Nephron progenitor cell (in vitro differentiated cells): ENCODE measurements at regions not wholly inside any gene's neighbourhood (a gene's known extent, or its start where the extent isn't known, plus 50 kb on each side); places are given as distances from the start of the nearest gene placed in this dataset.

Experiments used
- DNase-seq: peaks from one replicate; pipeline ENCODE4 v3.0.0; 2021
- H3K27ac Mint-ChIP-seq: 2 replicates; pipeline ENCODE4 v1.8.0; 2021; ENCODE audit warnings: mild to moderate bottlenecking, moderate library complexity, mixed read lengths
- H3K27me3 Mint-ChIP-seq: 2 replicates; pipeline ENCODE4 v1.8.0; 2021; ENCODE audit warnings: mild to moderate bottlenecking, low read depth, mixed read lengths; ENCODE audit not compliant: poor library complexity
- H3K36me3 Mint-ChIP-seq: 2 replicates; pipeline ENCODE4 v1.8.0; 2021; ENCODE audit warnings: low read depth, mixed read lengths
- H3K4me1 Mint-ChIP-seq: 2 replicates; pipeline ENCODE4 v1.8.0; 2021; ENCODE audit warnings: mixed read lengths
- H3K4me3 Mint-ChIP-seq: 2 replicates; pipeline ENCODE4 v1.8.0; 2021; ENCODE audit warnings: mild to moderate bottlenecking, moderate library complexity, mixed read lengths
- H3K9me3 Mint-ChIP-seq: 2 replicates; pipeline ENCODE4 v1.8.0; 2021; ENCODE audit warnings: mild to moderate bottlenecking, moderate library complexity, mixed read lengths
- TF ChIP-seq, protein P1 (sequence below): fragments of 200-600 bp; sonication (generic); IDR thresholded peaks from 2 replicates; pipeline ENCODE4 v1.5.0; 2021; ENCODE audit warnings: antibody characterized with exemption

- no peak overlapping the region for H3K27ac Mint-ChIP-seq
- peaks cover 8% of the 10 kb centered on the region for H3K27me3 Mint-ChIP-seq
- H3K9me3 Mint-ChIP-seq: no peaks in the 10 kb centered on the region
- no peak overlapping the region for H3K4me3 Mint-ChIP-seq
- TF ChIP-seq, protein P1, sequence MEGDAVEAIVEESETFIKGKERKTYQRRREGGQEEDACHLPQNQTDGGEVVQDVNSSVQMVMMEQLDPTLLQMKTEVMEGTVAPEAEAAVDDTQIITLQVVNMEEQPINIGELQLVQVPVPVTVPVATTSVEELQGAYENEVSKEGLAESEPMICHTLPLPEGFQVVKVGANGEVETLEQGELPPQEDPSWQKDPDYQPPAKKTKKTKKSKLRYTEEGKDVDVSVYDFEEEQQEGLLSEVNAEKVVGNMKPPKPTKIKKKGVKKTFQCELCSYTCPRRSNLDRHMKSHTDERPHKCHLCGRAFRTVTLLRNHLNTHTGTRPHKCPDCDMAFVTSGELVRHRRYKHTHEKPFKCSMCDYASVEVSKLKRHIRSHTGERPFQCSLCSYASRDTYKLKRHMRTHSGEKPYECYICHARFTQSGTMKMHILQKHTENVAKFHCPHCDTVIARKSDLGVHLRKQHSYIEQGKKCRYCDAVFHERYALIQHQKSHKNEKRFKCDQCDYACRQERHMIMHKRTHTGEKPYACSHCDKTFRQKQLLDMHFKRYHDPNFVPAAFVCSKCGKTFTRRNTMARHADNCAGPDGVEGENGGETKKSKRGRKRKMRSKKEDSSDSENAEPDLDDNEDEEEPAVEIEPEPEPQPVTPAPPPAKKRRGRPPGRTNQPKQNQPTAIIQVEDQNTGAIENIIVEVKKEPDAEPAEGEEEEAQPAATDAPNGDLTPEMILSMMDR: no peak
- no peaks in the 10 kb centered on the region for H3K4me1 Mint-ChIP-seq
- DNase-seq: no peak
- no peaks in the 10 kb centered on the region for H3K36me3 Mint-ChIP-seq
Observed at GRCh38 chr5:124932791-124933600, 186.6 kb upstream of the ZNF608 start.

DNA sequence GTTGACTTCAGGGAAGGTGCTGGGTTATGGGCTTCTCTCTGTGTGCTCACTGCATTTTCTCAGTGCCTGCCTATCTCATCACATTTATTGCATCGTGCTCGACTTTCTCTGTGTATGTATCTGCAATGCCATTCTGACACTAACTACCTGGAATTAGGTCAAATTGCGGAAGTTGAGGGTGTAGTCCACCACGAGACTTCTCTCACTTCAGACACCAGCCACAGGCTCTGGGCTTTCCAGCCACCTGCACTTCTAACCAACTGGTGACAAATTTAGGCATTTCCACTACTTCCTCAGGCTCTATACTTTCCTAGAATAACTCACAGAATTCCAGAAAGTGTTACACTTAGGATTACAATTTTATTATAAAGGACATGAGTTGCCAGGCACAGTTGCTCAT is 188.6 kb upstream of the ZNF608 start:
- H3K9me3 Mint-ChIP-seq: peaks cover 15% of the 10 kb centered on the region
- H3K36me3 Mint-ChIP-seq: no peaks in the 10 kb centered on the region
- no peak overlapping the region for H3K4me3 Mint-ChIP-seq
- H3K27me3 Mint-ChIP-seq: peaks cover 5% of the 10 kb centered on the region
- TF ChIP-seq, protein P1: no peak
- no peak for DNase-seq
- peaks cover 9% of the 10 kb centered on the region for H3K4me1 Mint-ChIP-seq
- no peak overlapping the region for H3K27ac Mint-ChIP-seq

GRCh38 chr5:124936626-124936933 is 190.1 kb upstream of the ZNF608 start:
- Mint-ChIP-seq H3K27ac (no peak overlapping the region), H3K4me3 (no peak overlapping the region)

GRCh38 chr5:124941051-124942049 is 194.9 kb upstream of the ZNF608 start:
- DNase-seq: no peak
- TF ChIP-seq, protein P1: no peak
- no peak overlapping the region for H3K27ac Mint-ChIP-seq
- peaks cover 9% of the 10 kb centered on the region for H3K4me1 Mint-ChIP-seq
- H3K27me3 Mint-ChIP-seq: peaks cover 3% of the 10 kb centered on the region
- H3K9me3 Mint-ChIP-seq: peaks cover 40% of the 10 kb centered on the region
- H3K4me3 Mint-ChIP-seq: no peak overlapping the region
- peaks cover 16% of the 10 kb centered on the region for H3K36me3 Mint-ChIP-seq

More at GRCh38 chr5:124936626-124936933, 190.1 kb upstream of the ZNF608 start:
- TF ChIP-seq, protein P1: no peak
- H3K36me3 Mint-ChIP-seq: peaks cover 14% of the 10 kb centered on the region
- H3K9me3 Mint-ChIP-seq: peaks cover 30% of the 10 kb centered on the region
- peaks cover 9% of the 10 kb centered on the region for H3K4me1 Mint-ChIP-seq
- H3K27me3 Mint-ChIP-seq: peaks cover 3% of the 10 kb centered on the region
- DNase-seq: no peak

GRCh38 chr5:124948062-124948753 is 201.8 kb upstream of the ZNF608 start:
- no peaks in the 10 kb centered on the region for H3K36me3 Mint-ChIP-seq
- H3K4me1 Mint-ChIP-seq: peaks cover 28% of the 10 kb centered on the region
- peaks cover 7% of the 10 kb centered on the region for H3K9me3 Mint-ChIP-seq
- TF ChIP-seq, protein P1: no peak
- no peak overlapping the region for H3K27ac Mint-ChIP-seq
- H3K4me3 Mint-ChIP-seq: no peak overlapping the region
- no peak for DNase-seq
- H3K27me3 Mint-ChIP-seq: no peaks in the 10 kb centered on the region
